MCF 10A (cell line): ENCODE measurements at regions not wholly inside any gene's neighbourhood (a gene's known extent, or its start where the extent isn't known, plus 50 kb on each side); places are given as distances from the start of the nearest gene placed in this dataset. TPM values are rescaled to one million over a fixed set of nuclear protein-coding genes. Genes with fewer than 3 reads are reported as not detected.

Source experiments
- BruUV-seq: library from RNA; stranded (reverse); fragments of 400-500 nt; replicated peaks from 2 replicates; lab custom pipeline; 2021; lab: Mats Ljungman, UMichigan
- CTCF ChIA-PET: fragments of 300-600 bp; sonication (Branson Sonifier 250); formaldehyde crosslinking; extraction: SDS; loops from one replicate; lab custom pipeline; 2021; ENCODE audit warnings: antibody characterized with exemption, inconsistent platforms; lab: Yijun Ruan, JAX
- POLR2A ChIA-PET: fragments of 300-600, 350-650 bp; sonication (Branson Sonifier 250); formaldehyde crosslinking; extraction: SDS; loops from one replicate; lab custom pipeline; 2020; ENCODE audit warnings: antibody characterized with exemption, inconsistent platforms; lab: Yijun Ruan, JAX
- DNase-seq: peaks from one replicate; pipeline ENCODE4 v3.0.0-alpha.2; 2018; ENCODE audit not compliant: unreplicated experiment
- H3K27ac Mint-ChIP-seq: one replicate; pipeline ENCODE4 v1.8.0; 2022; ENCODE audit warnings: mild to moderate bottlenecking, low read depth, mixed read lengths; ENCODE audit not compliant: unreplicated experiment
- H3K27me3 Mint-ChIP-seq: one replicate; pipeline ENCODE4 v1.8.0; 2022; ENCODE audit warnings: mixed read lengths; ENCODE audit not compliant: insufficient read depth, unreplicated experiment
- H3K36me3 Mint-ChIP-seq: one replicate; pipeline ENCODE4 v1.8.0; 2022; ENCODE audit warnings: mild to moderate bottlenecking, moderate library complexity, mixed read lengths; ENCODE audit not compliant: insufficient read depth, unreplicated experiment
- H3K4me1 Mint-ChIP-seq: one replicate; pipeline ENCODE4 v1.8.0; 2022; ENCODE audit warnings: mixed read lengths; ENCODE audit not compliant: insufficient read depth, unreplicated experiment
- H3K4me3 Mint-ChIP-seq: one replicate; pipeline ENCODE4 v1.8.0; 2022; ENCODE audit warnings: mild to moderate bottlenecking, moderate library complexity, mixed read lengths; ENCODE audit not compliant: unreplicated experiment
- H3K9me3 Mint-ChIP-seq: one replicate; pipeline ENCODE4 v1.8.0; 2022; ENCODE audit warnings: mixed read lengths; ENCODE audit not compliant: unreplicated experiment
- CTCF ChIP-seq: fragments of 200-600 bp; IDR thresholded peaks from one replicate; pipeline ENCODE4 v1.8.0; 2022; ENCODE audit warnings: antibody characterized with exemption, mild to moderate bottlenecking; ENCODE audit not compliant: unreplicated experiment
- intact Hi-C: fragments of 100-400 bp; cut with micrococcal nuclease; formaldehyde crosslinking; loops from 2 replicates; pipeline ENCODE4 v1.14.1; 2022
- microRNA-seq: library from miRNA; unstranded; fragments of <30 nt; microRNA quantifications from one replicate; pipeline ENCODE4 v1.2.0, GENCODE V29; 2022

GRCh38 chr12:24011927-24012507 is 62.5 kb upstream of the SOX5 start:
- intact Hi-C loops: loop anchor here (1.0 to 10.0 kb wide), 5 partner anchors 95 to 823 kb away; no protein-coding TSS in a partner anchor
- ChIA-PET POLR2A (no interaction called here), CTCF (interaction anchor here (1.9 kb wide), 1 partner anchor 767 kb away, joined by 8 read pairs; no protein-coding TSS in a partner anchor)
- no peak for TF ChIP-seq CTCF
- H3K36me3 Mint-ChIP-seq: no peaks in the 10 kb centered on the region
- no peaks in the 10 kb centered on the region for H3K4me1 Mint-ChIP-seq
- no peak overlapping the region for H3K27ac Mint-ChIP-seq
- BruUV-seq: no TSS peak
- no peaks in the 10 kb centered on the region for H3K27me3 Mint-ChIP-seq
- H3K9me3 Mint-ChIP-seq: no peaks in the 10 kb centered on the region
- DNase-seq: no peak
- no peak overlapping the region for H3K4me3 Mint-ChIP-seq

GRCh38 chr12:24008166-24008565 is 58.7 kb upstream of the SOX5 start:
- DNase-seq: no peak
- no peaks in the 10 kb centered on the region for H3K27me3 Mint-ChIP-seq
- no peak overlapping the region for H3K27ac Mint-ChIP-seq
- H3K4me3 Mint-ChIP-seq: no peak overlapping the region
- BruUV-seq: no TSS peak
- POLR2A ChIA-PET: no interaction called here
- no peaks in the 10 kb centered on the region for H3K4me1 Mint-ChIP-seq
- TF ChIP-seq CTCF: no peak
- intact Hi-C loops: loop anchor here (10.0 kb wide), 1 partner anchor 803 kb away; no protein-coding TSS in a partner anchor
- H3K9me3 Mint-ChIP-seq: no peaks in the 10 kb centered on the region
- no peaks in the 10 kb centered on the region for H3K36me3 Mint-ChIP-seq
- CTCF ChIA-PET: interaction anchor here (0.6 kb wide), 2 partner anchors 36 to 401 kb away, joined by 3 read pairs; no protein-coding TSS in a partner anchor

Small RNA genes in the stretch of these regions (microRNA-seq; reads per million reads assigned to microRNA genes)
- not detected for gene MIR920
